NCI-H2227 treated with DMSO at 0.1 percent for 48 hours (cell line): ENCODE measurements at regions not wholly inside any gene's neighbourhood (a gene's known extent, or its start where the extent isn't known, plus 50 kb on each side); places are given as distances from the start of the nearest gene placed in this dataset.
"Not testable (repeated sequence)": the region's sequence is repeated elsewhere in the genome, so short reads cannot be mapped to it uniquely, and the experiment has no call there.

Source experiments
- DNase-seq: peaks from one replicate; lab custom pipeline; 2025; lab: John Stamatoyannopoulos, UW

- DNase-seq = no peak
Observed at GRCh38 chr3:74053970-74054516, 429.3 kb upstream of the PDZRN3 start.

- DNase-seq = no peak
Observed at GRCh38 chr3:74049444-74049843, 424.7 kb upstream of the PDZRN3 start.

- DNase-seq = no peak
Observed at GRCh38 chr3:74048699-74049098, 424.0 kb upstream of the PDZRN3 start.

GRCh38 chr3:74045000-74045399, 420.3 kb upstream of the PDZRN3 start:
- DNase-seq = no peak

GRCh38 chr3:74041068-74041675, 416.4 kb upstream of the PDZRN3 start:
- no peak for DNase-seq

- DNase-seq = no peak
Observed at GRCh38 chr3:74039105-74039504, 414.4 kb upstream of the PDZRN3 start.

- no peak for DNase-seq
Observed at GRCh38 chr3:74036568-74036967, 411.8 kb upstream of the PDZRN3 start.

- DNase-seq = no peak
Observed at GRCh38 chr3:74036102-74036501, 411.4 kb upstream of the PDZRN3 start.

- no peak for DNase-seq
Observed at GRCh38 chr3:74033806-74034205, 409.1 kb upstream of the PDZRN3 start.

- no peak for DNase-seq
Observed at GRCh38 chr3:74033381-74033780, 408.6 kb upstream of the PDZRN3 start.

- DNase-seq = no peak
Observed at GRCh38 chr3:74027121-74027520, 402.4 kb upstream of the PDZRN3 start.

- peak; percentile 15 for DNase-seq
Observed at GRCh38 chr3:74023395-74023794, 398.7 kb upstream of the PDZRN3 start.

GRCh38 chr3:74021449-74021848, 396.7 kb upstream of the PDZRN3 start:
- DNase-seq = no peak

- DNase-seq = no peak
Observed at GRCh38 chr3:74009961-74010844, 385.5 kb upstream of the PDZRN3 start.

GRCh38 chr3:74004386-74004785, 379.6 kb upstream of the PDZRN3 start:
- no peak for DNase-seq

- DNase-seq = peak; percentile 19
Observed at GRCh38 chr3:74003734-74004133, 379.0 kb upstream of the PDZRN3 start.

GRCh38 chr3:74001436-74001835, 376.7 kb upstream of the PDZRN3 start:
- DNase-seq = no peak

GRCh38 chr3:74000725-74001124, 376.0 kb upstream of the PDZRN3 start:
- no peak for DNase-seq

GRCh38 chr3:73999501-73999900, 374.8 kb upstream of the PDZRN3 start:
- no peak for DNase-seq

GRCh38 chr3:73990691-73991090, 365.9 kb upstream of the PDZRN3 start:
- not testable (repeated sequence) for DNase-seq

- DNase-seq = no peak
Observed at GRCh38 chr3:73966733-73967132, 342.0 kb upstream of the PDZRN3 start.

GRCh38 chr3:73964818-73965217, 340.1 kb upstream of the PDZRN3 start:
- no peak for DNase-seq

- peak; percentile 99 for DNase-seq
Observed at GRCh38 chr3:73955494-73956070, 330.8 kb upstream of the PDZRN3 start.
